Suprapubic skin (tissue), 4 donors: ENCODE measurements at regions not wholly inside any gene's neighbourhood (a gene's known extent, or its start where the extent isn't known, plus 50 kb on each side); places are given as distances from the start of the nearest gene placed in this dataset.

Source experiments
- DNase-seq, 2 donors: peaks; one replicate each; pipeline ENCODE4 v3.0.0-alpha.2; 2019; ENCODE audit warnings: low spot score in 2 of 2
- H3K27ac ChIP-seq: fragments of 200-600 bp; sonication (generic); one replicate; pipeline ENCODE4 v1.5.1; 2019
- H3K27me3 ChIP-seq: fragments of 200-600 bp; sonication (generic); one replicate; pipeline ENCODE4 v1.5.1; 2019
- H3K36me3 ChIP-seq: fragments of 200-600 bp; sonication (generic); one replicate; pipeline ENCODE4 v1.5.1; 2019
- H3K4me1 ChIP-seq: fragments of 200-600 bp; sonication (generic); one replicate; pipeline ENCODE4 v1.5.1; 2019
- H3K4me3 ChIP-seq: fragments of 200-600 bp; sonication (generic); one replicate; pipeline ENCODE4 v1.5.1; 2019; ENCODE audit warnings: mild to moderate bottlenecking
- H3K9me3 ChIP-seq: fragments of 200-600 bp; sonication (generic); one replicate; pipeline ENCODE4 v1.5.1; 2019
- EP300 ChIP-seq: sonication (generic); formaldehyde crosslinking; IDR thresholded peaks from one replicate; pipeline ENCODE4 v1.6.1; 2017; ENCODE audit warnings: antibody characterized with exemption
- POLR2A ChIP-seq, 2 donors: fragments of 450-650 bp; IDR thresholded peaks; one replicate each; pipeline ENCODE4 v1.6.1; 2017; ENCODE audit warnings: antibody characterized with exemption in 2 of 2, mild to moderate bottlenecking in 2 of 2, moderate library complexity in 2 of 2
- POLR2AphosphoS5 ChIP-seq, 3 donors: sonication (generic); formaldehyde crosslinking; IDR thresholded peaks; one replicate each; pipeline ENCODE4 v1.6.1; 2017; ENCODE audit warnings: antibody characterized with exemption in 3 of 3
- WGBS: methylation state at CpG from one replicate; pipeline ENCODE4 v1.1.5; 2018; 5-methylcytosine and 5-hydroxymethylcytosine counted together
- TF ChIP-seq, protein P1 (sequence below), 2 donors: fragments of 200-600 bp in 1 of 2; fragments of 450-650 bp in 1 of 2; sonication (generic) in 1 of 2; IDR thresholded peaks; one replicate each; pipeline ENCODE4 v1.5.1; 2016 to 2019; ENCODE audit warnings: antibody characterized with exemption in 2 of 2, mild to moderate bottlenecking in 1 of 2, moderate library complexity in 1 of 2

GRCh38 chr2:228387776-228388175 is 206.3 kb upstream of the SPHKAP start:
- WGBS, result 63% methylated on average over 3 of the region's 3 CpGs
- Histone ChIP-seq H3K4me3 (no peak overlapping the region), H3K9me3 (peaks cover 4% of the 10 kb centered on the region), H3K4me1 (no peaks in the 10 kb centered on the region), H3K27me3 (no peaks in the 10 kb centered on the region), H3K27ac (no peak overlapping the region), H3K36me3 (no peaks in the 10 kb centered on the region)
- TF ChIP-seq EP300 (no peak), POLR2A (IDR thresholded peaks at IDR 0.05) (no peak), POLR2AphosphoS5 (IDR thresholded peaks at IDR 0.05) (no peak)
- TF ChIP-seq, protein P1, sequence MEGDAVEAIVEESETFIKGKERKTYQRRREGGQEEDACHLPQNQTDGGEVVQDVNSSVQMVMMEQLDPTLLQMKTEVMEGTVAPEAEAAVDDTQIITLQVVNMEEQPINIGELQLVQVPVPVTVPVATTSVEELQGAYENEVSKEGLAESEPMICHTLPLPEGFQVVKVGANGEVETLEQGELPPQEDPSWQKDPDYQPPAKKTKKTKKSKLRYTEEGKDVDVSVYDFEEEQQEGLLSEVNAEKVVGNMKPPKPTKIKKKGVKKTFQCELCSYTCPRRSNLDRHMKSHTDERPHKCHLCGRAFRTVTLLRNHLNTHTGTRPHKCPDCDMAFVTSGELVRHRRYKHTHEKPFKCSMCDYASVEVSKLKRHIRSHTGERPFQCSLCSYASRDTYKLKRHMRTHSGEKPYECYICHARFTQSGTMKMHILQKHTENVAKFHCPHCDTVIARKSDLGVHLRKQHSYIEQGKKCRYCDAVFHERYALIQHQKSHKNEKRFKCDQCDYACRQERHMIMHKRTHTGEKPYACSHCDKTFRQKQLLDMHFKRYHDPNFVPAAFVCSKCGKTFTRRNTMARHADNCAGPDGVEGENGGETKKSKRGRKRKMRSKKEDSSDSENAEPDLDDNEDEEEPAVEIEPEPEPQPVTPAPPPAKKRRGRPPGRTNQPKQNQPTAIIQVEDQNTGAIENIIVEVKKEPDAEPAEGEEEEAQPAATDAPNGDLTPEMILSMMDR (IDR thresholded peaks at IDR 0.05), result no peak
- DNase-seq, result no peak

- TF ChIP-seq POLR2A (IDR thresholded peaks at IDR 0.05), result no peak
- TF ChIP-seq, protein P1 (IDR thresholded peaks at IDR 0.05), result no peak
- DNase-seq, result no peak
- 25% methylated on average over 3 of the region's 3 CpGs for WGBS
Measured at GRCh38 chr2:228378696-228379425, 197.4 kb upstream of the SPHKAP start.

DNA sequence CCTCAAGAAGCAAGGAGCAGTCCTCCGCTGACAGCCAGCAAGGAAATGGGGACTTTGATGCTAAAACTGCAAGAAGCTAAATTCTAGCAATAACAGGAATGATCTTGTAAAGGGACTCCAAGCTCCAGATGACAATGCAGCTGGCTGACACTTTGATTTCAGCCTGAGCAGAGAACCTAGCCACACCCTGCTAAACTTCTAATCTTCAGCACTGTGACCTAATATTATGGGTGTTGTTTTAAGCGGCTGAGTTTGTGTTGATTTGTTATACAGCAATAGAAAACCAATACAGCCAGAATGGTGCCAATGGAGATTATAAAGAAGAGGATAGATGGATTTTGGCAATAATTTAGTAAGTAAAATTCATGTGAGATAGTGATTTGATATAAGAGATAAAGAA is 196.7 kb upstream of the SPHKAP start:
- no peak for DNase-seq

More at GRCh38 chr2:228378696-228379425, 197.4 kb upstream of the SPHKAP start:
- no peaks in the 10 kb centered on the region for H3K4me1 ChIP-seq
- H3K27ac ChIP-seq, result no peak overlapping the region
- no peak overlapping the region for H3K4me3 ChIP-seq
- H3K9me3 ChIP-seq, result no peaks in the 10 kb centered on the region
- H3K27me3 ChIP-seq, result no peaks in the 10 kb centered on the region
- H3K36me3 ChIP-seq, result no peaks in the 10 kb centered on the region

GRCh38 chr2:228377533-228377932 is 196.0 kb upstream of the SPHKAP start:
- DNase-seq, result no peak
- Histone ChIP-seq H3K4me3 (no peak overlapping the region), H3K27me3 (no peaks in the 10 kb centered on the region), H3K27ac (no peak overlapping the region), H3K4me1 (no peaks in the 10 kb centered on the region), H3K9me3 (no peaks in the 10 kb centered on the region), H3K36me3 (no peaks in the 10 kb centered on the region)
- no peak for TF ChIP-seq POLR2A (IDR thresholded peaks at IDR 0.05)
- TF ChIP-seq EP300, result no peak
- TF ChIP-seq POLR2AphosphoS5 (IDR thresholded peaks at IDR 0.05), result no peak
- TF ChIP-seq, protein P1 (IDR thresholded peaks at IDR 0.05), result no peak
- whole genome bisulfite sequencing, result 51% methylated on average over 6 of the region's 6 CpGs

More for the DNA sequence above, 196.7 kb upstream of the SPHKAP start:
- Histone ChIP-seq H3K9me3 (no peaks in the 10 kb centered on the region), H3K27ac (no peak overlapping the region), H3K27me3 (no peaks in the 10 kb centered on the region), H3K4me1 (no peaks in the 10 kb centered on the region), H3K36me3 (no peaks in the 10 kb centered on the region), H3K4me3 (no peak overlapping the region)
- TF ChIP-seq, protein P1 (IDR thresholded peaks at IDR 0.05), result no peak
- no peak for TF ChIP-seq EP300
- TF ChIP-seq POLR2AphosphoS5 (IDR thresholded peaks at IDR 0.05), result no peak
- TF ChIP-seq POLR2A (IDR thresholded peaks at IDR 0.05), result no peak
- 36% methylated on average over 2 of the region's 2 CpGs for WGBS

DNA sequence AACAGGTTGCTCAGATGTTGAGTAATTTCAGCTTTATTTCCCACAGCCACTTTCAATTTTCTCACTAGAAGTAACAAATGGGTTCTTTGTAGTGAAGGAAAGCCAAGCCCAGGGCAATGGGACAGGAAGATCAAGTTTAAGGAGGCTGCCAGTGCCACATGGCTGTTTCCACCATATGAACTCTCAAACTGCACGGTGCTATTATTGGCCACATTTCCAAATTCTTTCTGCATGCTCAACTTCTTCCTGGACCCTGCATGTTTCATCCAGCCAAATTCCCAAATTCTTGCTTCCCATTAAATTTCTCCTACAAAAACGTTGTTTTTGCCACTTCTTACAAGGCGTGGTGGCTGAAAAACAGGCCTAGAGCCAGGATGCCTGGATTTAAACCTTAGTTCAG is 193.3 kb upstream of the SPHKAP start:
- H3K4me1 ChIP-seq, result no peaks in the 10 kb centered on the region
- no peaks in the 10 kb centered on the region for H3K36me3 ChIP-seq
- no peaks in the 10 kb centered on the region for H3K9me3 ChIP-seq
- 38% methylated on average over 3 of the region's 3 CpGs for WGBS
- H3K4me3 ChIP-seq, result no peak overlapping the region
- DNase-seq, result no peak
- TF ChIP-seq, protein P1 (IDR thresholded peaks at IDR 0.05), result no peak
- TF ChIP-seq EP300 (no peak), POLR2AphosphoS5 (IDR thresholded peaks at IDR 0.05) (no peak), POLR2A (IDR thresholded peaks at IDR 0.05) (no peak)
- no peak overlapping the region for H3K27ac ChIP-seq
- no peaks in the 10 kb centered on the region for H3K27me3 ChIP-seq
